H1 (cell line): ENCODE measurements at regions not wholly inside any gene's neighbourhood (a gene's known extent, or its start where the extent isn't known, plus 50 kb on each side); places are given as distances from the start of the nearest gene placed in this dataset.

ENCODE experiments used
- CTCF ChIA-PET: fragments of 300-600 bp; sonication (Branson Sonifier 250); formaldehyde crosslinking; loops from one replicate; lab custom pipeline; 2021; ENCODE audit not compliant: partially characterized antibody; lab: Charles Lee
- POLR2A ChIA-PET: fragments of 300-600 bp; sonication (Branson Sonifier 250); formaldehyde crosslinking; loops from one replicate; lab custom pipeline; 2021; ENCODE audit warnings: inconsistent platforms; ENCODE audit not compliant: partially characterized antibody; lab: Charles Lee
- DNase-seq, 2 experiments: peaks; one replicate each; pipeline versions ENCODE4 v3.0.0 to v3.0.0-alpha.2; 2010 to 2022; ENCODE audit warnings: low spot score in 2 of 2, low read depth in 1 of 2, mixed read lengths in 1 of 2
- FAIRE-seq: peaks from 2 replicates; lab custom pipeline; 2011; peaks lifted over from hg19 to GRCh38; lab: Jason Lieb, UNC
- H2AFZ ChIP-seq: 2 replicates; pipeline ENCODE4 v1.8.1; 2012; ENCODE audit warnings: low read length, inconsistent platforms
- H2AK5ac ChIP-seq: 2 replicates; pipeline ENCODE4 v1.6.1; 2013; ENCODE audit warnings: low read depth, low read length
- H2BK120ac ChIP-seq: replicated peaks from 2 replicates; pipeline ENCODE3; 2013; ENCODE audit warnings: low read depth, low read length, inconsistent platforms
- H2BK12ac ChIP-seq: 2 replicates; pipeline ENCODE4 v1.6.1; 2013; ENCODE audit warnings: low read depth, low read length
- H2BK15ac ChIP-seq: 2 replicates; pipeline ENCODE4 v1.6.1; 2013; ENCODE audit warnings: low read length
- H2BK20ac ChIP-seq: 2 replicates; pipeline ENCODE4 v1.6.1; 2013; ENCODE audit warnings: low read length
- H2BK5ac ChIP-seq: 2 replicates; pipeline ENCODE4 v1.6.1; 2013; ENCODE audit warnings: low read depth, low read length
- H3K14ac ChIP-seq: 2 replicates; pipeline ENCODE4 v1.6.1; 2013; ENCODE audit warnings: inconsistent platforms; ENCODE audit not compliant: insufficient read length
- H3K18ac ChIP-seq: 2 replicates; pipeline ENCODE4 v1.6.1; 2013; ENCODE audit warnings: low read length; ENCODE audit errors: extremely low read depth
- H3K23ac ChIP-seq: 2 replicates; pipeline ENCODE4 v1.6.1; 2013; ENCODE audit warnings: inconsistent platforms; ENCODE audit not compliant: insufficient read length
- H3K23me2 ChIP-seq: 2 replicates; pipeline ENCODE4 v1.6.1; 2013; ENCODE audit warnings: low read depth, low read length
- H3K27ac ChIP-seq: 2 replicates; pipeline ENCODE4 v1.6.1; 2011; ENCODE audit warnings: low read depth, low read length, inconsistent platforms
- H3K27me3 ChIP-seq, 4 experiments: replicated peaks in 1 of 4; 1 replicate in 1 of 4; 2 replicates in 3 of 4; pipeline versions ENCODE4 v1.6.1 to v1.8.1; 2011 to 2013; ENCODE audit warnings: low read length in 3 of 4, mild to moderate bottlenecking in 3 of 4, inconsistent platforms in 2 of 4, mixed read lengths in 2 of 4, moderate library complexity in 1 of 4; ENCODE audit not compliant: control insufficient read depth in 3 of 4, insufficient read depth in 3 of 4; ENCODE audit errors: extremely low read depth in 1 of 4
- H3K36me3 ChIP-seq, 4 experiments: 2 replicates each; pipeline versions ENCODE4 v1.6.1 to v1.8.1; 2011 to 2013; ENCODE audit warnings: mild to moderate bottlenecking in 4 of 4, low read length in 3 of 4, moderate library complexity in 2 of 4, control low read depth in 1 of 4, inconsistent platforms in 1 of 4; ENCODE audit not compliant: insufficient read depth in 4 of 4, control insufficient read depth in 2 of 4
- H3K4ac ChIP-seq: replicated peaks from 2 replicates; pipeline ENCODE3; 2013; ENCODE audit warnings: low read length, low read depth, mixed read lengths, inconsistent platforms; ENCODE audit not compliant: insufficient read length
- H3K4me1 ChIP-seq, 4 experiments: replicated peaks in 1 of 4; 1 replicate in 1 of 4; 2 replicates in 3 of 4; pipeline versions ENCODE4 v1.6.1 to v1.8.1; 2011 to 2013; ENCODE audit warnings: low read length in 3 of 4, inconsistent platforms in 2 of 4, mixed read lengths in 1 of 4; ENCODE audit not compliant: insufficient read depth in 4 of 4, control insufficient read depth in 3 of 4
- H3K4me2 ChIP-seq, 2 experiments: 2 replicates each; pipeline versions ENCODE4 v1.6.1 to v1.8.1; 2011 to 2013; ENCODE audit warnings: low read depth in 2 of 2, low read length in 2 of 2, control low read depth in 1 of 2, inconsistent platforms in 1 of 2, mild to moderate bottlenecking in 1 of 2; ENCODE audit not compliant: insufficient read depth in 1 of 2
- H3K4me3 ChIP-seq, 4 experiments: fragments of 200-600, 300-600 bp in 1 of 4; sonication (generic), shearing (Covaris generic), sonication (Bioruptor Twin) in 1 of 4; 2 replicates each; pipeline versions ENCODE4 v1.5.1 to v1.8.1; 2011 to 2016; ENCODE audit warnings: low read length in 4 of 4, low read depth in 3 of 4, control low read depth in 2 of 4, inconsistent platforms in 2 of 4, mild to moderate bottlenecking in 2 of 4, mixed read lengths in 1 of 4, moderate library complexity in 1 of 4; ENCODE audit not compliant: insufficient read depth in 2 of 4; ENCODE audit errors: extremely low read depth in 1 of 4
- H3K56ac ChIP-seq: replicated peaks from 2 replicates; pipeline ENCODE3; 2013; ENCODE audit warnings: low read depth, mild to moderate bottlenecking, mixed read lengths, low read length, inconsistent platforms; ENCODE audit not compliant: insufficient read length
- H3K79me1 ChIP-seq: 2 replicates; pipeline ENCODE4 v1.6.1; 2013; ENCODE audit warnings: low read depth, low read length, control low read depth
- H3K79me2 ChIP-seq, 2 experiments: 2 replicates each; pipeline versions ENCODE4 v1.6.1 to v1.8.1; 2012 to 2013; ENCODE audit warnings: low read length in 2 of 2, mild to moderate bottlenecking in 2 of 2, inconsistent platforms in 1 of 2; ENCODE audit not compliant: insufficient read depth in 2 of 2, control insufficient read depth in 1 of 2
- H3K9ac ChIP-seq, 4 experiments: replicated peaks in 1 of 4; 1 replicate in 1 of 4; 2 replicates in 3 of 4; pipeline versions ENCODE4 v1.6.1 to v1.8.1; 2011 to 2013; ENCODE audit warnings: low read depth in 3 of 4, low read length in 3 of 4, control low read depth in 2 of 4, mild to moderate bottlenecking in 2 of 4, moderate library complexity in 2 of 4, inconsistent platforms in 1 of 4; ENCODE audit errors: extremely low read depth in 1 of 4
- H3K9me3 ChIP-seq, 2 experiments: 2 replicates each; pipeline versions ENCODE4 v1.6.1 to v1.8.1; 2012 to 2013; ENCODE audit warnings: mild to moderate bottlenecking in 2 of 2, moderate library complexity in 2 of 2, control low read depth in 1 of 2, inconsistent platforms in 1 of 2, low read depth in 1 of 2, low read length in 1 of 2, mixed read lengths in 1 of 2; ENCODE audit not compliant: insufficient read depth in 2 of 2
- H4K20me1 ChIP-seq, 2 experiments: replicated peaks in 1 of 2; 2 replicates each; pipeline versions ENCODE3 to v1.8.1; 2011 to 2013; ENCODE audit warnings: inconsistent platforms in 2 of 2, low read length in 2 of 2, mild to moderate bottlenecking in 1 of 2; ENCODE audit not compliant: insufficient read depth in 2 of 2, control insufficient read depth in 1 of 2
- H4K5ac ChIP-seq: 2 replicates; pipeline ENCODE4 v1.6.1; 2013; ENCODE audit warnings: low read length, low read depth, mixed read lengths, inconsistent platforms; ENCODE audit not compliant: insufficient read length
- H4K8ac ChIP-seq: 2 replicates; pipeline ENCODE4 v1.8.0; 2013; ENCODE audit warnings: mild to moderate bottlenecking, moderate library complexity, low read length, inconsistent platforms; ENCODE audit not compliant: insufficient read depth; ENCODE audit errors: extremely low read depth
- H4K91ac ChIP-seq: replicated peaks from 2 replicates; pipeline ENCODE3; 2013; ENCODE audit warnings: low read length, mixed read lengths, inconsistent platforms; ENCODE audit not compliant: insufficient read length
- BACH1 ChIP-seq: IDR thresholded peaks from 2 replicates; pipeline ENCODE4 v1.6.1; 2012; ENCODE audit warnings: low read length, improper control_type of control experiment
- BCL11A ChIP-seq, 2 experiments: IDR thresholded peaks; one replicate each; pipeline ENCODE4 v1.6.1; 2011; ENCODE audit warnings: low read depth in 2 of 2, low read length in 2 of 2, mild to moderate bottlenecking in 2 of 2
- GTF2F1 ChIP-seq: IDR thresholded peaks from 2 replicates; pipeline ENCODE4 v1.6.1; 2012; ENCODE audit warnings: low read depth, low read length, improper control_type of control experiment, borderline replicate concordance
- KDM4A ChIP-seq: IDR thresholded peaks from one replicate; pipeline ENCODE4 v1.7.1; 2012; ENCODE audit warnings: low read depth, mild to moderate bottlenecking, moderate library complexity, low read length, inconsistent platforms; ENCODE audit not compliant: severe bottlenecking
- KDM5A ChIP-seq: fragments of 200-600 bp; IDR thresholded peaks from 2 replicates; pipeline ENCODE4 v1.7.1; 2012; ENCODE audit warnings: mild to moderate bottlenecking, low read length, inconsistent platforms, mixed read lengths
- MAFK ChIP-seq: IDR thresholded peaks from 2 replicates; pipeline ENCODE4 v1.6.1; 2012; ENCODE audit warnings: low read depth, mild to moderate bottlenecking, improper control_type of control experiment, low read length
- POU5F1 ChIP-seq: IDR thresholded peaks from 2 replicates; pipeline ENCODE4 v1.6.1; 2011; ENCODE audit warnings: low read depth, mild to moderate bottlenecking, low read length, moderate library complexity
- RBBP5 ChIP-seq: IDR thresholded peaks from 2 replicates; pipeline ENCODE4 v1.7.1; 2012; ENCODE audit warnings: low read depth, mild to moderate bottlenecking, inconsistent platforms, low read length, moderate library complexity, borderline replicate concordance
- RXRA ChIP-seq: IDR thresholded peaks from 2 replicates; pipeline ENCODE4 v1.6.1; 2011; ENCODE audit warnings: low read depth, mild to moderate bottlenecking, low read length, moderate library complexity; ENCODE audit not compliant: insufficient read depth
- SIRT6 ChIP-seq: IDR thresholded peaks from one replicate; pipeline ENCODE4 v1.7.1; 2012; ENCODE audit warnings: low read length, inconsistent platforms
- TAF1 ChIP-seq: IDR thresholded peaks from 2 replicates; pipeline ENCODE4 v1.6.1; 2011; ENCODE audit warnings: mild to moderate bottlenecking, low read depth, low read length
- ZNF274 ChIP-seq: IDR thresholded peaks from 2 replicates; pipeline ENCODE4 v1.7.0; 2012; ENCODE audit warnings: low read length, borderline replicate concordance; ENCODE audit errors: extremely low read depth
- TF ChIP-seq, protein P1 (sequence below): IDR thresholded peaks from 2 replicates; pipeline ENCODE4 v1.6.1; 2012; ENCODE audit warnings: inconsistent platforms

DNA sequence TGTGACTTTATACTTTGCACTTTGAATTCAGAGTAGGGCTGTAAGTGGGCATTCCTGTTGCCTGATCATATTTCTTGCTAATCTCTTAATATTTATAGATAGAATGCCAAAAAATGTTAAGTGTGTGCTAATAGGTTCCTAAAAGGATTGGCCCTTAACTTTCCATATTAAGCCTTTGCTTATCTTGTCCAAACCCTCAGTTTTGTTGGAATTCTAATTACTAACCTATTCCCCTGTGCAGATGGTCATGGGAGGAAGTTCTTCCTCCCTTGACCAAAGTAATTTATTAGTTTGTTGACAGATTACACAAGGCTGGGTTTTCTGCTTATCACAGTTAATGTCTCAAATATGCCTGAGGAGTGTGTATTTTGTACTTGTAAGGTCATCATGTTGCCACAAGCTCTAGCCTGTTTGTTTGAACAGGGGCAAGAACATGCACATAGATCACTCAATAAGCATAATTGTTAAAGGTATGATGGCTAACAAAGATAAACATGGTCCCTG lies 541.1 kb upstream of the SPRY2 start:
- Histone ChIP-seq H3K56ac (no peak overlapping the region), H3K14ac (no peak overlapping the region), H3K23ac (no peak overlapping the region), H2BK12ac (no peak overlapping the region), H2BK20ac (no peak overlapping the region), H2AK5ac (no peak overlapping the region), H4K5ac (no peak overlapping the region), H2BK120ac (no peak overlapping the region), H3K79me2 (no peaks in the 10 kb centered on the region), H3K4me2 (0 out of 4 replicates have a peak overlapping the region, but pooled peaks of 1 of the 2 experiments have one; percentile 12), H3K4me3 (no peak overlapping the region), H2BK15ac (no peak overlapping the region), H3K4ac (no peak overlapping the region), H3K27me3 (no peaks in the 10 kb centered on the region; a peak in 1 of 7 replicates), H4K8ac (no peak overlapping the region), H3K36me3 (no peaks in the 10 kb centered on the region), H3K23me2 (no peaks in the 10 kb centered on the region), H3K79me1 (no peaks in the 10 kb centered on the region), H2AFZ (no peak overlapping the region), H3K4me1 (peaks cover 0 to 4% (median 1%) of the 10 kb centered on the region in 4 experiments; a peak in 2 of 7 replicates), H2BK5ac (no peak overlapping the region), H4K20me1 (no peaks in the 10 kb centered on the region), H3K27ac (no peak overlapping the region), H4K91ac (no peak overlapping the region), H3K18ac (no peak overlapping the region), H3K9ac (no peak overlapping the region), H3K9me3 (no peaks in the 10 kb centered on the region)
- no peak for TF ChIP-seq BACH1
- TF ChIP-seq GTF2F1, result no peak
- no peak for TF ChIP-seq SIRT6
- TF ChIP-seq RXRA, result no peak
- TF ChIP-seq KDM5A, result no peak
- no peak for TF ChIP-seq ZNF274
- no peak for TF ChIP-seq POU5F1
- no peak for TF ChIP-seq TAF1
- no peak for TF ChIP-seq RBBP5
- TF ChIP-seq BCL11A (IDR thresholded peaks at IDR 0.05; ENCODE audit: low read depth in 2 of 2, low read length in 2 of 2), result no peak
- no peak for TF ChIP-seq KDM4A
- no peak for TF ChIP-seq MAFK
- TF ChIP-seq, protein P1, sequence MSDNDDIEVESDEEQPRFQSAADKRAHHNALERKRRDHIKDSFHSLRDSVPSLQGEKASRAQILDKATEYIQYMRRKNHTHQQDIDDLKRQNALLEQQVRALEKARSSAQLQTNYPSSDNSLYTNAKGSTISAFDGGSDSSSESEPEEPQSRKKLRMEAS, result no peak
- ChIA-PET POLR2A (no interaction called here), CTCF (interaction anchor here (1.1 kb wide), 1 partner anchor 760 kb away, joined by 3 read pairs; no protein-coding TSS in a partner anchor)
- FAIRE-seq, result no peak
- DNase-seq, result no peak
